ENCODE measurements at regions not wholly inside any gene's neighbourhood (a gene's known extent, or its start where the extent isn't known, plus 50 kb on each side); places are given as distances from the start of the nearest gene placed in this dataset.

DNA sequence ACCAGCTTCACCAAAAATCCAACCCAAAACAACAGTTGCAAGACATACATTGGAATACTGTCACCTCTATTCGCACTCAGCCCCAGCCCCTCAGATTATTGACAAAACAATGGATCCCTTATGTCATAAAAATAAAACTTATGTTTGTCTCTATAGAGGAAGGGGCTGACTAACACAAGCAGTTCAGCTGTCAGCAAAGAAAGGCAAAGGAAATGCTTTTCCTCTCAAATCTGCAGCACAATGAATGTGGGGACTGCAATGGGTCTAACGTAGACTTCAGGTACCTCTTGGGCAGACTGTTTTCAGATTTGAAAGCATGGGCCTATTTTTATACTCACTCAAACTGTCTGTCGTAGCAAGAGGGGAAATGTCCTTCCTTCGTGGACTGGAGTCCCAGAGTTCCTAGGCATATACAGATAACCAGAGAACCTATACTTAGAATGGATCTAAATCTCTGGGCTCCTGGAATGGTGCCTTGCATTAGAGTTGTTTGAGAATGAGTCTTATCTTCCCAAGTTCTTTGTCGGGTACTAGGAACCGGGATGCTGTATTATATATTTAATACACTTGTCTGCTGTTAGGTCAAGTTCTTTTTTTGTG, 307.7 kb upstream of the DDX53 start:
- H3K79me2 ChIP-seq (ENCODE audit: control insufficient read depth, insufficient read depth, low read length), result no peaks in the 10 kb centered on the region
- no TSS peak for BruUV-seq (replicated peaks)

More for the DNA sequence above, 307.7 kb upstream of the DDX53 start:
- Histone ChIP-seq H3K9me3 (replicated peaks; ENCODE audit: control insufficient read depth, insufficient read depth, low read depth, low read length) (no peaks in the 10 kb centered on the region), H4K20me1 (replicated peaks; ENCODE audit: control insufficient read depth, insufficient read depth, low read length) (no peaks in the 10 kb centered on the region), H3K36me3 (ENCODE audit: control insufficient read depth, insufficient read depth, low read length) (no peaks in the 10 kb centered on the region), H3K9ac (ENCODE audit: insufficient read depth in 1 of 2, low read depth in 2 of 2, low read length in 2 of 2) (no peak overlapping the region), H3K27me3 (ENCODE audit: control insufficient read depth in 2 of 2, insufficient read depth in 2 of 2, low read length in 2 of 2) (no peaks in the 10 kb centered on the region), H2AFZ (ENCODE audit: low read depth, low read length) (no peak overlapping the region), H3K4me1 (replicated peaks in 1 of 2; ENCODE audit: control insufficient read depth in 2 of 2, insufficient read depth in 2 of 2, low read length in 2 of 2) (no peaks in the 10 kb centered on the region), H3K4me3 (no peak overlapping the region), H3K9me1 (ENCODE audit: control insufficient read depth, insufficient read depth, low read length) (no peaks in the 10 kb centered on the region), H3K4me2 (ENCODE audit: insufficient read depth, low read length) (no peak overlapping the region), H3K27ac (ENCODE audit: extremely low read depth, low read depth, low read length) (no peak overlapping the region)
- in situ Hi-C loops (cut with MboI) (no loop called here), intact Hi-C loops (cut with micrococcal nuclease) (no loop called here)
- no peak for DNase-seq (ENCODE audit: extremely low read depth in 1 of 4, low spot score in 3 of 4)
- no peak for FAIRE-seq
- TF ChIP-seq SIN3A (IDR thresholded peaks at IDR 0.05; ENCODE audit: borderline replicate concordance in 2 of 2, control insufficient read depth in 1 of 2, low read depth in 2 of 2, low read length in 2 of 2) (no peak), NFIX (CRISPR knock-in tag; IDR thresholded peaks at IDR 0.05; ENCODE audit: low read depth) (no peak), TARDBP (IDR thresholded peaks at IDR 0.05) (no peak), FOS (IDR thresholded peaks at IDR 0.05; ENCODE audit: extremely low read depth, insufficient read length) (no peak), ZFP30 (CRISPR knock-in tag; IDR thresholded peaks at IDR 0.05; ENCODE audit: borderline replicate concordance) (no peak), ZNF384 (IDR thresholded peaks at IDR 0.05; ENCODE audit: low read depth, low read length) (no peak), HLTF (IDR thresholded peaks at IDR 0.05) (no peak), FOXA3 (CRISPR knock-in tag; conservative IDR thresholded peaks at IDR 0.05 in 1 of 2, IDR thresholded peaks at IDR 0.05 in 1 of 2) (no peak)
- TF ChIP-seq, protein P1, sequence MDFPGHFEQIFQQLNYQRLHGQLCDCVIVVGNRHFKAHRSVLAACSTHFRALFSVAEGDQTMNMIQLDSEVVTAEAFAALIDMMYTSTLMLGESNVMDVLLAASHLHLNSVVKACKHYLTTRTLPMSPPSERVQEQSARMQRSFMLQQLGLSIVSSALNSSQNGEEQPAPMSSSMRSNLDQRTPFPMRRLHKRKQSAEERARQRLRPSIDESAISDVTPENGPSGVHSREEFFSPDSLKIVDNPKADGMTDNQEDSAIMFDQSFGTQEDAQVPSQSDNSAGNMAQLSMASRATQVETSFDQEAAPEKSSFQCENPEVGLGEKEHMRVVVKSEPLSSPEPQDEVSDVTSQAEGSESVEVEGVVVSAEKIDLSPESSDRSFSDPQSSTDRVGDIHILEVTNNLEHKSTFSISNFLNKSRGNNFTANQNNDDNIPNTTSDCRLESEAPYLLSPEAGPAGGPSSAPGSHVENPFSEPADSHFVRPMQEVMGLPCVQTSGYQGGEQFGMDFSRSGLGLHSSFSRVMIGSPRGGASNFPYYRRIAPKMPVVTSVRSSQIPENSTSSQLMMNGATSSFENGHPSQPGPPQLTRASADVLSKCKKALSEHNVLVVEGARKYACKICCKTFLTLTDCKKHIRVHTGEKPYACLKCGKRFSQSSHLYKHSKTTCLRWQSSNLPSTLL (IDR thresholded peaks at IDR 0.05), result no peak
- TF ChIP-seq, protein P2, sequence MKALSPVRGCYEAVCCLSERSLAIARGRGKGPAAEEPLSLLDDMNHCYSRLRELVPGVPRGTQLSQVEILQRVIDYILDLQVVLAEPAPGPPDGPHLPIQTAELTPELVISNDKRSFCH (CRISPR knock-in tag; IDR thresholded peaks at IDR 0.05), result no peak
- TF ChIP-seq, protein P2 (tag; IDR thresholded peaks at IDR 0.05), result no peak
- TF ChIP-seq, protein P3, sequence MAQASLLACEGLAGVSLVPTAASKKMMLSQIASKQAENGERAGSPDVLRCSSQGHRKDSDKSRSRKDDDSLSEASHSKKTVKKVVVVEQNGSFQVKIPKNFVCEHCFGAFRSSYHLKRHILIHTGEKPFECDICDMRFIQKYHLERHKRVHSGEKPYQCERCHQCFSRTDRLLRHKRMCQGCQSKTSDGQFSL (CRISPR knock-in tag; IDR thresholded peaks at IDR 0.05), result no peak
- TF ChIP-seq, protein P3 (tag; IDR thresholded peaks at IDR 0.05), result no peak
- no peak for ATAC-seq
- ChIA-PET POLR2A (no interaction called here), CTCF (ENCODE audit: low intra/inter-chr PET ratio) (no interaction called here)
- WGBS (ENCODE audit: insufficient coverage, low coverage, missing lambda C conversion rate), result 0% methylated on average over 6 of the region's 6 CpGs
